ENCODE measurements at regions not wholly inside any gene's neighbourhood (a gene's known extent, or its start where the extent isn't known, plus 50 kb on each side); places are given as distances from the start of the nearest gene placed in this dataset.

DNA sequence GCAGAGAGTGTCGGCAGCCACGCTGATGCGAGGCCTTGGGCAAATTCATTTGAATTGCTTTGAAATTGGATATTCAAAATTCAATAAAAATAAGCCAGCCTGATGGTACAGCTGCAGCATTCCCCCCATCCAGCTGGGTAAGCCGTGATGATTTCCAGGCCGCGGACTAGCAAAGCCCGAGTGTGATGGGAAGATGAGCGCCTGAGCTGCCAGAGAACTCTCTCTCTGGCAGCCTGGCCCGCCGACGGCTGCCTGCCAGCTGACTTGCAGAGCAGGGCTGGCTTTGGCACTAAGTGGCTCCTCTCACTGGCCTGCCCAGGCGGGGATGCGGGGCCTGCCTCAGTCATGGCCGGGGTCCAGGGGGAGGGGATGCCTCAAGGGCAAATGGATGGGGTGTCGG, 268.3 kb upstream of the WWC1 start:
- no TSS peak for BruUV-seq (replicated peaks)

DNA sequence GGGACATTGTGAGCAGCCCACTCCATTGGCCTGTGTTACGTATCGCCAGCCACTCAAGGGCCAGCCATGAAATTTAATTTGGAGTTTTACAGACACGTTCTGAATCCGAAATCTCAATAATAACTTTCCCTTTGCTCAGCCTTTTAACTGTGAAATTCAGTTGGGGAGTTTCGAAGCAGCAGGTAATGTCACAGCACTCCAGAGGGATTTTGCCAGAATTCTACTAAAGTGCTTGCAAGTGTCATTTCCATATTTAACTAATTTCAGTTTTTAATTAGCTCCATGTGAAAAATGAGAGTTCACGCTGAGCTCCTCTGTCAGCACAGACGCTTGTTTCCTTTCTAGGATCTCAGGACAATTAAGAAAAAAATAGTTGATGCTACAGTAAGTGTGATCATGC, 267.1 kb upstream of the WWC1 start:
- Histone ChIP-seq H2AFZ (ENCODE audit: low read length) (no peak overlapping the region), H3K27ac (ENCODE audit: low read depth, low read length, poor library complexity, severe bottlenecking) (no peak overlapping the region), H3K4me1 (ENCODE audit: insufficient read depth, low read length, poor library complexity, severe bottlenecking) (no peaks in the 10 kb centered on the region), H3K9me2 (ENCODE audit: insufficient read depth, low read length) (no peaks in the 10 kb centered on the region), H3K79me2 (ENCODE audit: insufficient read depth, low read depth, low read length) (no peaks in the 10 kb centered on the region), H3K4me2 (ENCODE audit: low read length) (no peak overlapping the region), H3K9me3 (ENCODE audit: low read length) (no peaks in the 10 kb centered on the region), H3K4me3 (ENCODE audit: low read depth, low read length, poor library complexity, severe bottlenecking) (no peak overlapping the region), H3K36me3 (ENCODE audit: insufficient read depth, low read length) (no peaks in the 10 kb centered on the region), H4K20me1 (ENCODE audit: insufficient read depth, low read length) (no peaks in the 10 kb centered on the region)
- ChIA-PET POLR2A (no interaction called here), CTCF (ENCODE audit: unreplicated experiment) (no interaction called here)
- DNase-seq (ENCODE audit: low spot score) = no peak
- intact Hi-C loops (cut with micrococcal nuclease; ENCODE audit: unreplicated experiment) = no loop called here
- no TSS peak for BruUV-seq (replicated peaks)
- TF ChIP-seq, protein P1, sequence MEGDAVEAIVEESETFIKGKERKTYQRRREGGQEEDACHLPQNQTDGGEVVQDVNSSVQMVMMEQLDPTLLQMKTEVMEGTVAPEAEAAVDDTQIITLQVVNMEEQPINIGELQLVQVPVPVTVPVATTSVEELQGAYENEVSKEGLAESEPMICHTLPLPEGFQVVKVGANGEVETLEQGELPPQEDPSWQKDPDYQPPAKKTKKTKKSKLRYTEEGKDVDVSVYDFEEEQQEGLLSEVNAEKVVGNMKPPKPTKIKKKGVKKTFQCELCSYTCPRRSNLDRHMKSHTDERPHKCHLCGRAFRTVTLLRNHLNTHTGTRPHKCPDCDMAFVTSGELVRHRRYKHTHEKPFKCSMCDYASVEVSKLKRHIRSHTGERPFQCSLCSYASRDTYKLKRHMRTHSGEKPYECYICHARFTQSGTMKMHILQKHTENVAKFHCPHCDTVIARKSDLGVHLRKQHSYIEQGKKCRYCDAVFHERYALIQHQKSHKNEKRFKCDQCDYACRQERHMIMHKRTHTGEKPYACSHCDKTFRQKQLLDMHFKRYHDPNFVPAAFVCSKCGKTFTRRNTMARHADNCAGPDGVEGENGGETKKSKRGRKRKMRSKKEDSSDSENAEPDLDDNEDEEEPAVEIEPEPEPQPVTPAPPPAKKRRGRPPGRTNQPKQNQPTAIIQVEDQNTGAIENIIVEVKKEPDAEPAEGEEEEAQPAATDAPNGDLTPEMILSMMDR (conservative IDR thresholded peaks at IDR 0.05; ENCODE audit: low read length) = no peak
- no peak for TF ChIP-seq EZH2phosphoT487 (IDR thresholded peaks at IDR 0.05; ENCODE audit: borderline replicate concordance, low read depth, low read length)

More for the DNA sequence above, 268.3 kb upstream of the WWC1 start:
- TF ChIP-seq EZH2phosphoT487 (IDR thresholded peaks at IDR 0.05; ENCODE audit: borderline replicate concordance, low read depth, low read length) = no peak
- TF ChIP-seq, protein P1 (conservative IDR thresholded peaks at IDR 0.05; ENCODE audit: low read length) = no peak
- no peaks in the 10 kb centered on the region for H4K20me1 ChIP-seq (ENCODE audit: insufficient read depth, low read length)
- H3K79me2 ChIP-seq (ENCODE audit: insufficient read depth, low read depth, low read length) = no peaks in the 10 kb centered on the region
- no peaks in the 10 kb centered on the region for H3K36me3 ChIP-seq (ENCODE audit: insufficient read depth, low read length)
- no peak for DNase-seq (ENCODE audit: low spot score)
- H3K4me2 ChIP-seq (ENCODE audit: low read length) = no peak overlapping the region
- H3K9me3 ChIP-seq (ENCODE audit: low read length) = no peaks in the 10 kb centered on the region
- no peak overlapping the region for H2AFZ ChIP-seq (ENCODE audit: low read length)
- CTCF ChIA-PET (ENCODE audit: unreplicated experiment) = no interaction called here
- no peaks in the 10 kb centered on the region for H3K9me2 ChIP-seq (ENCODE audit: insufficient read depth, low read length)
- H3K4me3 ChIP-seq (ENCODE audit: low read depth, low read length, poor library complexity, severe bottlenecking) = no peak overlapping the region
- intact Hi-C loops (cut with micrococcal nuclease; ENCODE audit: unreplicated experiment) = no loop called here
- POLR2A ChIA-PET = no interaction called here
- H3K27ac ChIP-seq (ENCODE audit: low read depth, low read length, poor library complexity, severe bottlenecking) = no peak overlapping the region
- no peaks in the 10 kb centered on the region for H3K4me1 ChIP-seq (ENCODE audit: insufficient read depth, low read length, poor library complexity, severe bottlenecking)

DNA sequence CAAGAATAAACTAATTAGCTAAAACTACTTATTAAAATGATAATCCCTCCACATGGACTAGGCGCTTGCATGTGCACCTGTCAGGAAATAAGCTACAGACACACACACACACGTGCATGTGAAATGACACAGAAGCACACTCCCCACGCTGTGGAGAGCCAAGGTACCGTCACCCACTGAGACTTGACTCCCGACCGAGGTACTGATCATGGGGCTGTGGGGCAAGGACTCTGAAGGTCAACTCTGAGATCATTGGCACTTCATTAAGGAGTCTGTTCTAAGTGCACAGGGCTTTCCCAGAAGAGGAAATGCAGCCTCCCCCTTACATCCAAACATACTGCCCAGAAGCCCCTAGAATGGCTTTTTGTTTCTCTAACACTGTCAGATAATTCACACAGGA, 264.4 kb upstream of the WWC1 start:
- H3K4me3 ChIP-seq (ENCODE audit: low read depth, low read length, poor library complexity, severe bottlenecking) = no peak overlapping the region
- no peaks in the 10 kb centered on the region for H3K36me3 ChIP-seq (ENCODE audit: insufficient read depth, low read length)
- ChIA-PET POLR2A (no interaction called here), CTCF (ENCODE audit: unreplicated experiment) (no interaction called here)
- intact Hi-C loops (cut with micrococcal nuclease; ENCODE audit: unreplicated experiment) = no loop called here
- H4K20me1 ChIP-seq (ENCODE audit: insufficient read depth, low read length) = no peaks in the 10 kb centered on the region
- H3K9me2 ChIP-seq (ENCODE audit: insufficient read depth, low read length) = no peaks in the 10 kb centered on the region
- TF ChIP-seq EZH2phosphoT487 (IDR thresholded peaks at IDR 0.05; ENCODE audit: borderline replicate concordance, low read depth, low read length) = no peak
- TF ChIP-seq, protein P1 (conservative IDR thresholded peaks at IDR 0.05; ENCODE audit: low read length) = no peak
- no peaks in the 10 kb centered on the region for H3K9me3 ChIP-seq (ENCODE audit: low read length)
- no peak for DNase-seq (ENCODE audit: low spot score)
- H3K4me2 ChIP-seq (ENCODE audit: low read length) = no peak overlapping the region
- no TSS peak for BruUV-seq (replicated peaks)
- no peak overlapping the region for H2AFZ ChIP-seq (ENCODE audit: low read length)
- H3K4me1 ChIP-seq (ENCODE audit: insufficient read depth, low read length, poor library complexity, severe bottlenecking) = no peaks in the 10 kb centered on the region
- H3K79me2 ChIP-seq (ENCODE audit: insufficient read depth, low read depth, low read length) = no peaks in the 10 kb centered on the region
- no peak overlapping the region for H3K27ac ChIP-seq (ENCODE audit: low read depth, low read length, poor library complexity, severe bottlenecking)
